ENCODE measurements at regions not wholly inside any gene's neighbourhood (a gene's known extent, or its start where the extent isn't known, plus 50 kb on each side); places are given as distances from the start of the nearest gene placed in this dataset.

DNA sequence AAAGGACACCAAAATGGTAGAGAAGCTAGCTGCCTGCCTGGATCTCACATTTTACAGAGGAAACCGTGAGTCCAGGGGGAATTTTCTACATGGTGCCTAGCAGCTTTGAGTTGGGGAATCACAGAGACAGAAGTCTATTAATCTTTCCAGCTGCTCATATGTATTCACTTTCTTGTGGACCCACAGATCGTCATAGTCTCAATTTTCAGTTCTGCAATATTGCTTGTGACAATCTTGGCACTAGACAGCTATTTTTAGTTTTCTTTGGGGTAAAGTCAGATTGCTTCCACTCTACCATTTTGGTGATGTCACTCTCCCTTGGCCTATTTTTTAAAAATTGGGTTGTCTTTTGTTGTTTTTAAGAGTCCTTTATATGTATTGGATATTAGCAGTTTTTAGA lies 233.4 kb upstream of the STK26 start:
- TF ChIP-seq, protein P1, sequence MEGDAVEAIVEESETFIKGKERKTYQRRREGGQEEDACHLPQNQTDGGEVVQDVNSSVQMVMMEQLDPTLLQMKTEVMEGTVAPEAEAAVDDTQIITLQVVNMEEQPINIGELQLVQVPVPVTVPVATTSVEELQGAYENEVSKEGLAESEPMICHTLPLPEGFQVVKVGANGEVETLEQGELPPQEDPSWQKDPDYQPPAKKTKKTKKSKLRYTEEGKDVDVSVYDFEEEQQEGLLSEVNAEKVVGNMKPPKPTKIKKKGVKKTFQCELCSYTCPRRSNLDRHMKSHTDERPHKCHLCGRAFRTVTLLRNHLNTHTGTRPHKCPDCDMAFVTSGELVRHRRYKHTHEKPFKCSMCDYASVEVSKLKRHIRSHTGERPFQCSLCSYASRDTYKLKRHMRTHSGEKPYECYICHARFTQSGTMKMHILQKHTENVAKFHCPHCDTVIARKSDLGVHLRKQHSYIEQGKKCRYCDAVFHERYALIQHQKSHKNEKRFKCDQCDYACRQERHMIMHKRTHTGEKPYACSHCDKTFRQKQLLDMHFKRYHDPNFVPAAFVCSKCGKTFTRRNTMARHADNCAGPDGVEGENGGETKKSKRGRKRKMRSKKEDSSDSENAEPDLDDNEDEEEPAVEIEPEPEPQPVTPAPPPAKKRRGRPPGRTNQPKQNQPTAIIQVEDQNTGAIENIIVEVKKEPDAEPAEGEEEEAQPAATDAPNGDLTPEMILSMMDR (IDR thresholded peaks at IDR 0.05; ENCODE audit: unreplicated experiment) = no peak

DNA sequence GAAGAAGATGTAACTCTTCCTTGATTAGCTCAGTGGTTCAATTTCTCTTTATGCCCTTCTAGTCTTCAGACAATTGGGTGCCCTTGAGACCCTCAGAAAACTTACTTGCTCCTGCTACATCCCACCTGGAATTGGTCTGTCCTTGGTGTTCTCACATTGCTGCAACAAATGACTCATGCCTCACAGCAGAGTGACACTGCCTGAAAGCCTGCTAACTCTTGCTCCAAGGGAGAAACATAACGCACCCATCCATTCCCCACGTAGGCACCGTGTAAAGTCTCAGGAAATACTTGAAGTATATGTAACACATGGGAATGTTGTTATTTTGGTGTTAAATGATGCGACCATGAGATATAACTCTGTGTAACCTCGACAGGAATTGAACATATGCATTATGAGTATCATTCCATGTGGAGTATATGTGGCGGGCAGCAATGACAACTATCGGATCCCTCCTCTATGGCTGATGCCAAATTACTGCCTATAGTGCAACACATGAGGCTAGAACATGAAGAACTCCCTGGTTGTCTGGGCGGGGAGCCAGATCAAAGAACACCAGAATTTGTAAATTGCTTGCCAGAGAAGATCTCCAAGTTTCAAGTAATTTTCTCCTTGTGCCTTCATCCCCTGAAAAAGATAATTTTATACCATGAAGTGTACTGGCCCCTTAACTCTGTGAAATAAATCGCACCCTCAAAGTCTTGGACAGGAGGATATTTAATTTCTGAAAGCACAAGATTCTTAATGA lies 231.3 kb upstream of the STK26 start:
- H3K36me3 Mint-ChIP-seq (ENCODE audit: insufficient read depth) = peaks cover 52% of the 10 kb centered on the region
- H3K4me3 Mint-ChIP-seq (ENCODE audit: low read depth) = no peak overlapping the region
- H3K4me1 Mint-ChIP-seq (ENCODE audit: low read depth) = no peaks in the 10 kb centered on the region

More for the DNA sequence above, 233.4 kb upstream of the STK26 start:
- Mint-ChIP-seq H3K4me3 (ENCODE audit: low read depth) (no peak overlapping the region), H3K27me3 (no peaks in the 10 kb centered on the region), H3K36me3 (ENCODE audit: insufficient read depth) (peaks cover 47% of the 10 kb centered on the region), H3K27ac (no peak overlapping the region), H3K4me1 (ENCODE audit: low read depth) (no peaks in the 10 kb centered on the region), H3K9me3 (ENCODE audit: low read depth) (peaks cover 4% of the 10 kb centered on the region)
- no peak for DNase-seq (ENCODE audit: low spot score, unreplicated experiment)

DNA sequence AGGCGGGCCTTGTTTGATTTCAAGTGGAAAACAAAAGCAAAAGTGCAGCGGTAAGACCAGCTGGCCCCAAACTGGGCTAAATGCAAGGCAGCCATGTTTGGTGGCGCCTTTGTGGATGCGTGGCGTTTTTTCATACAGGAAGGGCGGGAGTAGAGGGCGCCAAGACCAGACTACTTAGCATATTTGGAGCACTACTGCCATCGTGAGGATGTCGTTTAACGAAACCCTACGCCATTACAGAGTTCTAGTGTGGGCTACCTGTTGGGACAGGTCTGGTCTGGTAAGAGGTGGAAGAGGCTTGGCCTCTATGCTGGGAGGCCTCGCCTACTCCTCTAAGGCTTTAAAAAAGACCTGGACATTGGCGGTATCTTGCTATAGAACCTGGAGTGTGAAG lies 230.7 kb upstream of the STK26 start:
- peaks cover 4% of the 10 kb centered on the region for H3K9me3 Mint-ChIP-seq (ENCODE audit: low read depth)
- peaks cover 52% of the 10 kb centered on the region for H3K36me3 Mint-ChIP-seq (ENCODE audit: insufficient read depth)
- no peaks in the 10 kb centered on the region for H3K27me3 Mint-ChIP-seq
- H3K4me1 Mint-ChIP-seq (ENCODE audit: low read depth) = no peaks in the 10 kb centered on the region
- TF ChIP-seq, protein P1 (IDR thresholded peaks at IDR 0.05; ENCODE audit: unreplicated experiment) = no peak
- no peak overlapping the region for H3K4me3 Mint-ChIP-seq (ENCODE audit: low read depth)
- no peak for DNase-seq (ENCODE audit: low spot score, unreplicated experiment)
- no peak overlapping the region for H3K27ac Mint-ChIP-seq

More for the DNA sequence above, 231.3 kb upstream of the STK26 start:
- H3K27ac Mint-ChIP-seq = peak overlapping the region; percentile 63
- TF ChIP-seq, protein P1 (IDR thresholded peaks at IDR 0.05; ENCODE audit: unreplicated experiment) = no peak
- no peak for DNase-seq (ENCODE audit: low spot score, unreplicated experiment)
- no peaks in the 10 kb centered on the region for H3K27me3 Mint-ChIP-seq
- peaks cover 4% of the 10 kb centered on the region for H3K9me3 Mint-ChIP-seq (ENCODE audit: low read depth)

DNA sequence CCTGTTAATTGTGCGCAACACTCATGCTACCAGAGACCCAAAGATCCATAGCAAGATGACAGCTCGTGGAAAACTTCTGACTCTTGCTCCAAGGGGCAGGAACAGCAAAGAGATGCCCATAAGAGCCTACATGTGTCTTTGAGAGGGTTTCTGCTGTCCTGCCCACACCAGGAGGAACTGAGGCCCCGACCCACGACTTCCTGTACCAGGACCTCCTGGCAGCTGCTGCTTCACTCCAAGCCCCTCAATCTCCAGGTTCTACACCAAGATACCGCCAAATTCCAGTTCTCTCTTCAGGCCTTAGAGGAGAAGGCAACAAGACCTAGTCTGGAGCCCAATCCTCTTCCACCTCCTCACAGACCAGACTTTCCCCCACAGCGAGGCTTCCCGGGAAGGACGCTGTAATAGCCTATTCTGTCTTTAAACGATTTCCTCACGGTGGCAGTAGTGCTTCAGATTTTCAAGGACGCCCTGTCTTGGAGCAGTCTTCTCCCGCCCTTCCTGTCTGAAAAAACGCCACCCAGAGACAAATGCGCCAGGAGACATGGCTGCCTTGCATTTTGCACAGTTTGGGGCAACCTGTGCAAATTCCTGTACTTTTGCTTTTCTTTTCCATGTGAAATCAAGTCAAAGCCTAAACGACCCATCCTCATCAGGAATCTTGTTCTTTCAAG lies 230.2 kb upstream of the STK26 start:
- peaks cover 49% of the 10 kb centered on the region for H3K36me3 Mint-ChIP-seq (ENCODE audit: insufficient read depth)
- peaks cover 4% of the 10 kb centered on the region for H3K9me3 Mint-ChIP-seq (ENCODE audit: low read depth)

More for the DNA sequence above, 230.2 kb upstream of the STK26 start:
- Mint-ChIP-seq H3K4me3 (ENCODE audit: low read depth) (no peak overlapping the region), H3K27ac (no peak overlapping the region), H3K4me1 (ENCODE audit: low read depth) (peaks cover 2% of the 10 kb centered on the region), H3K27me3 (no peaks in the 10 kb centered on the region)
- no peak for DNase-seq (ENCODE audit: low spot score, unreplicated experiment)
- TF ChIP-seq, protein P1 (IDR thresholded peaks at IDR 0.05; ENCODE audit: unreplicated experiment) = no peak
